Erythroblast (primary cell): ENCODE measurements at regions not wholly inside any gene's neighbourhood (a gene's known extent, or its start where the extent isn't known, plus 50 kb on each side); places are given as distances from the start of the nearest gene placed in this dataset.

ENCODE experiments used
- GATA1 ChIP-seq: IDR thresholded peaks from 2 replicates; pipeline ENCODE4 v1.6.1; 2011; ENCODE audit warnings: low read depth, mild to moderate bottlenecking, control low read depth, low read length, moderate library complexity
- POLR2A ChIP-seq: IDR thresholded peaks from 2 replicates; pipeline ENCODE4 v1.6.1; 2011; ENCODE audit warnings: mild to moderate bottlenecking, low read length

DNA sequence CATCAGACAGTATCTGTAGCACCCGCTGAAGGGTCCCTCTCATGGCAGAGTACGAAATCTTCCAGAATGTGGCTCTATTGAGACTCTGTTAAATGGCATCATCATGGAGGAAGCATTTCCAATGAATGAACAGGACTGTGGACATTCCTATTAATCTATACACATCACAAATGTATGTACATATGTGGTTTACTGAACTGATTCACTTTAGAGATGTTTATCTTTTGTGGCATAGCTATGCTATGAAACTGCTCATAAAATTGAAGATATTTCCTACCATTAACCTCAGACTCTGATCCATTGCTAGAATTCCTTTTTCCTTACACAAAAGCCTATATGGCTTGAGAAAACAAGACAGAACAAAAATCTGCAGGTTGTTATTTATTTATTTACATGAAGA lies 259.6 kb upstream of the RRP15 start:
- TF ChIP-seq POLR2A: no peak
- TF ChIP-seq GATA1: no peak
